ENCODE measurements at regions not wholly inside any gene's neighbourhood (a gene's known extent, or its start where the extent isn't known, plus 50 kb on each side); places are given as distances from the start of the nearest gene placed in this dataset.
"Not testable (repeated sequence)": the region's sequence is repeated elsewhere in the genome, so short reads cannot be mapped to it uniquely, and the experiment has no call there.

DNA sequence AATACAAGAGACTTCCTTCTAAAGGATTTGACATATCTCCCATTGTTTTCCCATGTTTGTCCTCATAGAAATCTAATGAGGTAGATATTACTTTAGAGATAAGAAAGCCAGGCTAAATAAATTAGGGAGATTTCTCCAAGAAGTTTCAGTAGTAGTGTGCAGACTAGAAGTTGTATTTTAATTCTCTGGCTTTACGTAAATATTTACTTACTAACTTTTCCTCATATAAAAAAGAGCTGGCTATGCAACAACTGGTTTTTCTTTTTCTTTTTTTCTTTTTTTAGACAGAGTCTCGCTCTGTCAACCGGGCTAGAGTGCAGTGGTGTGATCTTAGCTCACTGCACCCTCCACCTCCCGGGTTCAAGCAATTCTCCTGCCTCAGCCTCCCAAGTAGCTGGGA lies 60.6 kb upstream of the ACYP2 start:
- no peak for TF ChIP-seq CTCF (conservative IDR thresholded peaks at IDR 0.05; ENCODE audit: low read length)
- no peak for DNase-seq (ENCODE audit: low read depth)
- no peak overlapping the region for H3K4me3 ChIP-seq (ENCODE audit: low read length)

GRCh38 chr2:54054271-54054670 lies 61.1 kb upstream of the ACYP2 start:
- no peak for TF ChIP-seq CTCF (conservative IDR thresholded peaks at IDR 0.05; ENCODE audit: low read length)
- H3K4me3 ChIP-seq (ENCODE audit: low read length), result no peak overlapping the region
- no peak for DNase-seq (ENCODE audit: low read depth)

DNA sequence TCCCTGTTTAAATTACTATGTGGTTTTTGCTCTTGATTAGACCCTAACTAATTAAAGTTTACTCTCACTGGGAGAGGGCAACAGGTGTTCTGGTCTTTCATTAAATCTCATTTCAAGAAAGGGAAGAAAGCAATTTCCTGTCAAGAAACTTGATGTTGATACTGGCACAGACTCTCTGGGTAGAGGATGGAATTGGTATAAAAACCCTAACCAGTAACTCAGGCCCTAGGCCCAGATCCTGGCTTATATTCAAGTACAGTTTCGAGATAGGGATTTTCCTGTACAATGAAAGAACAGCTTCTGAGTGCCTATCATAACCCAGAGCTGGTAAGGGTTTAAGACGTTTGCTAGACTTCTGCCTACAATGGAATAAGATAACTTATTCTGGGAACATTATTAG lies 61.6 kb upstream of the ACYP2 start:
- H3K4me3 ChIP-seq (ENCODE audit: low read length), result no peak overlapping the region
- no peak for DNase-seq (ENCODE audit: low read depth)
- TF ChIP-seq CTCF (conservative IDR thresholded peaks at IDR 0.05; ENCODE audit: low read length), result no peak

DNA sequence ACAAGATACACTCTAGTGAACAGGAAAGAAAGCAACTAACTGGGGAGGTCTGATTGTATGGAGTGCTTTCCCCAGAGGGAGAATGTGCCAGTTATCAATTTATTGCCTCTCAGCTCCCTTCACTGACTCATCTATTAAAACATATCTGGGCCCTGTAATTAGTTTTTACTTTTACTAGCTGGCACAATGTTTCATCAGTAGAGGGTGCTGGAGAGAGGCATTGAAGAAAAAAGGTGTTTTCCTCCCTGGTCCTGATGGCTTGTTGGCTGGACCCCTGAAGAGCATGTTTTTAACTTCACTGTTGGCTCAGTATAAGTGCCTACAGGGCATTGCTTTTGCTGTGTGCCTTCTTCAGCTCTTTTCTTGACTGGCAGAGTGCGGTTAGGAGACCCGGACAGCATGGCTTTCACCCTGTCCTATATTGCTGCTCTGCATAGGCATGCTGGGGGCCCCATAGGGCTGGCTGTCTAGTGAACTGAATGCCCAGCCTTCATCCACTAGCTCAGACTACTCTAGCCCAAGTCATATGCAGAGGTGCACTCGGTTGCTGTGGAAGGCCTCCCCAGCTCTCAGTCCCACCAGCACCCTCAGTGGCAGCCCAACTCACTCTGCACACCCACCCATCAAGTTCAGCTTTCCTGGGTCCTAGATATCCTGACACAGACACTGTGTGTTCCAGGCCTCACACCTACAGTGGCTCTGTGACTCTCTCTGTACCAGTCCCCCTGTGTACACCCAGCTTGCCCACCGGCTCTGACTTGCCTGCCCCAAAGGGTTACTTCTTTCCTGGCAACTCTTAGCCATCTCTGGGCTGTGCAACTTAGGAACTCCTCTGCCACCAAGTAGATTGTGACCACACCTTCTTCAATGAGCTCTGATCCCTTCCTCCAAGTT lies 62.3 kb upstream of the ACYP2 start:
- no peak overlapping the region for H3K4me3 ChIP-seq (ENCODE audit: low read length)

GRCh38 chr2:54050445-54050844 lies 65.0 kb upstream of the ACYP2 start:
- DNase-seq (ENCODE audit: low read depth), result no peak
- TF ChIP-seq CTCF (conservative IDR thresholded peaks at IDR 0.05; ENCODE audit: low read length), result no peak
- no peak overlapping the region for H3K4me3 ChIP-seq (ENCODE audit: low read length)

More for the DNA sequence above, 62.3 kb upstream of the ACYP2 start:
- TF ChIP-seq CTCF (conservative IDR thresholded peaks at IDR 0.05; ENCODE audit: low read length), result peak; percentile 29
- DNase-seq (ENCODE audit: low read depth), result no peak

- DNase-seq (ENCODE audit: low read depth), result no peak
- no peak overlapping the region for H3K4me3 ChIP-seq (ENCODE audit: low read length)
- TF ChIP-seq CTCF (conservative IDR thresholded peaks at IDR 0.05; ENCODE audit: low read length), result no peak
These were observed 66.0 kb upstream of the ACYP2 start for GRCh38 chr2:54049365-54049764.

GRCh38 chr2:54048896-54049295 lies 66.5 kb upstream of the ACYP2 start:
- not testable (repeated sequence) for DNase-seq (ENCODE audit: low read depth); H3K4me3 ChIP-seq (ENCODE audit: low read length)
